Kidney (tissue), 13 donors: ENCODE measurements at regions not wholly inside any gene's neighbourhood (a gene's known extent, or its start where the extent isn't known, plus 50 kb on each side); places are given as distances from the start of the nearest gene placed in this dataset.

Experiments
- DNase-seq, 5 donors: peaks; one replicate each; pipeline ENCODE4 v3.0.0-alpha.2; 2013 to 2020
- FAIRE-seq: peaks from 2 replicates; lab custom pipeline; 2012; peaks lifted over from hg19 to GRCh38; lab: Jason Lieb, UNC
- H3K27ac ChIP-seq, 2 donors: one replicate each; pipeline ENCODE4 v1.7.0; 2013; ENCODE audit warnings: low read depth in 2 of 2, low read length in 2 of 2, inconsistent platforms in 1 of 2
- H3K27me3 ChIP-seq: one replicate; pipeline ENCODE4 v1.7.1; 2013; ENCODE audit warnings: low read length, inconsistent platforms; ENCODE audit not compliant: control insufficient read depth, insufficient read depth
- H3K36me3 ChIP-seq, 3 donors: one replicate each; pipeline versions ENCODE4 v1.7.0 to v1.7.1; 2013; ENCODE audit warnings: low read length in 3 of 3, control low read depth in 1 of 3, inconsistent platforms in 1 of 3; ENCODE audit not compliant: insufficient read depth in 3 of 3, control insufficient read depth in 2 of 3
- H3K4me1 ChIP-seq, 3 donors: one replicate each; pipeline versions ENCODE4 v1.7.0 to v1.7.1; 2013; ENCODE audit warnings: low read length in 3 of 3, inconsistent platforms in 1 of 3, low read depth in 1 of 3; ENCODE audit not compliant: control insufficient read depth in 2 of 3, insufficient read depth in 2 of 3
- H3K4me3 ChIP-seq, 3 donors: one replicate each; pipeline versions ENCODE4 v1.7.0 to v1.8.1; 2013; ENCODE audit warnings: low read length in 3 of 3, control low read depth in 1 of 3, inconsistent platforms in 1 of 3
- H3K9ac ChIP-seq, 3 donors: one replicate each; pipeline versions ENCODE4 v1.7.0 to v1.7.1; 2013; ENCODE audit warnings: low read length in 3 of 3, control low read depth in 1 of 3, inconsistent platforms in 1 of 3
- H3K9me3 ChIP-seq, 3 donors: one replicate each; pipeline versions ENCODE4 v1.7.0 to v1.7.1; 2013; ENCODE audit warnings: low read length in 3 of 3, control low read depth in 1 of 3, inconsistent platforms in 1 of 3; ENCODE audit not compliant: control insufficient read depth in 2 of 3, insufficient read depth in 1 of 3
- intact Hi-C: fragments of 100-400 bp; cut with DNase I; formaldehyde crosslinking; loops from one replicate; pipeline ENCODE4 v1.11.1; 2022
- TF ChIP-seq, protein P1 (sequence below): IDR thresholded peaks from 3 replicates; pipeline ENCODE4 v1.5.1; 2012; ENCODE audit warnings: mild to moderate bottlenecking, moderate library complexity, borderline replicate concordance; ENCODE audit not compliant: insufficient read depth; ENCODE audit errors: extremely low read depth
- donor health status: control.
- donor health status: control.
- donor health status: control.
- donor health status: control.
- donor health status: control.
- donor health status: DM: yes; HTN: yes; CAD: no.
- donor health status: Normal renal cell carcinoma (clear cell type).

DNA sequence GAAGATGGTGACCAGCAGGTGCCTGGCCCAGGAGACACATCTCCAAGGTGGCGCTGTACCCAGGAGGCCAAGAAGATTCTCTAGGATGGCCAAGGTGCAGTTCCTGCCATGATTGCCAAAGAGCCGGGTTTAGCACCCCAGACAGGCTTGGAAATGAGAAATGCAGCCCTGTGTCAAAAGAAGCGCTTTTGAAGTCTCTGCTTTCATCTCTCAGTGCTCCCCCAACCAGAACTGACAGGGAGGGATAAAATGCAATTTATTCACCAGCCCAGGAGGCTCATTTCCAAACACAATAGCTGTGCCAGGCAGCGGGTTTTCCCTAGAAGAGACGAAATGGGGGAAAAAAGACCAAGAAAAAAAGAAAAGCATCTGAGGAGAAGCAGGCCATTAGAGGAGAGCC lies 195.9 kb upstream of the NCAM1 start:
- intact Hi-C loops: no loop called here
- Histone ChIP-seq H3K27ac (no peak overlapping the region), H3K4me1 (peaks cover 0 to 2% (median 0%) of the 10 kb centered on the region in 3 donors), H3K9ac (no peak overlapping the region), H3K27me3 (no peaks in the 10 kb centered on the region), H3K36me3 (no peaks in the 10 kb centered on the region), H3K9me3 (no peaks in the 10 kb centered on the region), H3K4me3 (no peak overlapping the region)
- FAIRE-seq (no peak), DNase-seq (peak in 3 of 5 donors; percentile 53 to 76 (median 63))
- TF ChIP-seq, protein P1, sequence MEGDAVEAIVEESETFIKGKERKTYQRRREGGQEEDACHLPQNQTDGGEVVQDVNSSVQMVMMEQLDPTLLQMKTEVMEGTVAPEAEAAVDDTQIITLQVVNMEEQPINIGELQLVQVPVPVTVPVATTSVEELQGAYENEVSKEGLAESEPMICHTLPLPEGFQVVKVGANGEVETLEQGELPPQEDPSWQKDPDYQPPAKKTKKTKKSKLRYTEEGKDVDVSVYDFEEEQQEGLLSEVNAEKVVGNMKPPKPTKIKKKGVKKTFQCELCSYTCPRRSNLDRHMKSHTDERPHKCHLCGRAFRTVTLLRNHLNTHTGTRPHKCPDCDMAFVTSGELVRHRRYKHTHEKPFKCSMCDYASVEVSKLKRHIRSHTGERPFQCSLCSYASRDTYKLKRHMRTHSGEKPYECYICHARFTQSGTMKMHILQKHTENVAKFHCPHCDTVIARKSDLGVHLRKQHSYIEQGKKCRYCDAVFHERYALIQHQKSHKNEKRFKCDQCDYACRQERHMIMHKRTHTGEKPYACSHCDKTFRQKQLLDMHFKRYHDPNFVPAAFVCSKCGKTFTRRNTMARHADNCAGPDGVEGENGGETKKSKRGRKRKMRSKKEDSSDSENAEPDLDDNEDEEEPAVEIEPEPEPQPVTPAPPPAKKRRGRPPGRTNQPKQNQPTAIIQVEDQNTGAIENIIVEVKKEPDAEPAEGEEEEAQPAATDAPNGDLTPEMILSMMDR: no peak

DNA sequence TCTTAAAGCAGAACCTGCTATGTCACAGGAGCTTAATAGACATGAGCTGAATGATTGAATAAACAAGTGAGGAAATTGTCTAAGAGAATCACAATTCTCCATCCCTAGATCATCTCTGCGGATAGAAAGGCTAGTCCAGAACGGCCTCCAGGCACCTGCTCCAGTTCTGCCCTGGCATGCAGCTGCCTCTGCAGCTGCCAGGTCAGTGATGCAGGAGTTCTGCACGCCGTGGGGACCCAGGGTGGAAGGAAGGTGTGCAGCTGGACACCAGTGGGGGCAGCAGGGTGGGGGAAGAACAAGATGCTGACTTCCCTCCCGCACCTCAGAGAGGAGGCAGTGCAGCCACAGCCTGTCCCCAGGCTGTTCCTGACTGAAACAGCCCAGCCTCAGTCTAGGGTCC lies 192.1 kb upstream of the NCAM1 start:
- no peak for FAIRE-seq
- DNase-seq: peak in 1 of 5 donors; percentile 43
- Histone ChIP-seq H3K36me3 (no peaks in the 10 kb centered on the region), H3K27me3 (no peaks in the 10 kb centered on the region), H3K4me1 (no peaks in the 10 kb centered on the region), H3K27ac (no peak overlapping the region), H3K4me3 (no peak overlapping the region), H3K9ac (no peak overlapping the region), H3K9me3 (no peaks in the 10 kb centered on the region)
- TF ChIP-seq, protein P1: no peak
- intact Hi-C loops: no loop called here

DNA sequence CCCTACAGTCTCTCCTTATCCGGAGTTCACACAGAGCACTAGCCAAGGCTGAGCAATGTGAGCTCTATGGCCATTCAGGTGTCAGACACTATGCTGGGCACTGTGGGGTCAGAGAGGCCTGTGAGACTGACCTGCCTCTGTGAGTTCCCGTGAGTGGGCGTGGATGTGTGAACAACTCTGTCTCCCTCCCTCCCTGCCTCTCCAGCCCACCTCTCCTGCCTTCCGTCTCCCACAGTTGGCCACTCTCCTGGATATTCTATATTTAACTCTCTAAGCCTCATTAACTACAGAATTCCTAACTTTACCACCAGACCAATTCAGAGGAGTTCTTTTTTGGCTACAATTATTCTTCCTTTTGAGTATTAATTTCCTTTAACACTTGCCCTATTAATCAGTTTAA lies 191.6 kb upstream of the NCAM1 start:
- peak in 4 of 5 donors; percentile 57 to 79 (median 70) for DNase-seq
- H3K36me3 ChIP-seq: no peaks in the 10 kb centered on the region
- no peaks in the 10 kb centered on the region for H3K9me3 ChIP-seq
- TF ChIP-seq, protein P1: no peak
- no peaks in the 10 kb centered on the region for H3K4me1 ChIP-seq
- intact Hi-C loops: no loop called here
- FAIRE-seq: no peak
- no peak overlapping the region for H3K4me3 ChIP-seq
- H3K27me3 ChIP-seq: no peaks in the 10 kb centered on the region
- no peak overlapping the region for H3K27ac ChIP-seq
- no peak overlapping the region for H3K9ac ChIP-seq

DNA sequence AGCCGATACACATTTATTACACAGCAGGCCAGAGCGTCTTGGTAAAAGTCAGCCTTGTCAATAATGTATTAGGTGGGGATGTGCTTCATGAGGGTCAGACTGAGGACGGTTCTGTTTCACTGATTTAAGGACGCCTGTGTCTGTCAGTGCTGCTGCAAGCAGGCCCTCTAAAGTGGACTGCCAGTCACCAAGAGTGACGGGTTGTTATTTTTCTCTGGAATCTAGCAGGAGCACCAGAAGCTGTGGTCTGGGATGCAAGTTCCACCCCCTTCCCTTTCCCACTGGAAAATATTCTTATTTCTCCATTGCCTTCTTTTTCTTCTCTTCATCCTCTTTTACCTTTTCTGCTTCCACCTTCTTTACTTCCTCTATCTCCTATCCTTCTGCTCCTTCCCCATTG lies 191.2 kb upstream of the NCAM1 start:
- FAIRE-seq: no peak

More for the DNA sequence above, 191.2 kb upstream of the NCAM1 start:
- Histone ChIP-seq H3K9ac (no peak overlapping the region), H3K27me3 (no peaks in the 10 kb centered on the region), H3K27ac (no peak overlapping the region), H3K4me1 (no peaks in the 10 kb centered on the region), H3K9me3 (no peaks in the 10 kb centered on the region), H3K4me3 (no peak overlapping the region), H3K36me3 (no peaks in the 10 kb centered on the region)
- TF ChIP-seq, protein P1: no peak
- peak in 1 of 5 donors; percentile 33 for DNase-seq
- intact Hi-C loops: no loop called here
